ENCODE measurements at regions not wholly inside any gene's neighbourhood (a gene's known extent, or its start where the extent isn't known, plus 50 kb on each side); places are given as distances from the start of the nearest gene placed in this dataset.
"Not testable (repeated sequence)": the region's sequence is repeated elsewhere in the genome, so short reads cannot be mapped to it uniquely, and the experiment has no call there.

- DNase-seq: no peak
Observed at GRCh38 chr21:39079617-39080016, 103.6 kb downstream of the PSMG1 start.

GRCh38 chr21:39078322-39079065 is 104.8 kb downstream of the PSMG1 start:
- DNase-seq: no peak

GRCh38 chr21:39077876-39078275 is 105.4 kb downstream of the PSMG1 start:
- DNase-seq: no peak

- no peak for DNase-seq
Observed at GRCh38 chr21:39074508-39074907, 108.7 kb downstream of the PSMG1 start.

GRCh38 chr21:39073717-39074116 is 109.5 kb downstream of the PSMG1 start:
- no peak for DNase-seq

GRCh38 chr21:39073063-39073462 is 110.2 kb downstream of the PSMG1 start:
- no peak for DNase-seq

GRCh38 chr21:39072468-39072867 is 110.8 kb downstream of the PSMG1 start:
- no peak for DNase-seq

GRCh38 chr21:39071623-39072214 is 111.5 kb downstream of the PSMG1 start:
- DNase-seq: no peak

GRCh38 chr21:39069856-39070255 is 113.4 kb downstream of the PSMG1 start:
- DNase-seq: not testable (repeated sequence)

GRCh38 chr21:39066829-39067780 is 116.1 kb downstream of the PSMG1 start:
- DNase-seq: no peak

- DNase-seq: no peak
Observed at GRCh38 chr21:39065917-39066316, 117.3 kb downstream of the PSMG1 start.

GRCh38 chr21:39064325-39065012 is 118.8 kb downstream of the PSMG1 start:
- no peak for DNase-seq

GRCh38 chr21:39063517-39063916 is 119.7 kb downstream of the PSMG1 start:
- no peak for DNase-seq

- no peak for DNase-seq
Observed at GRCh38 chr21:39062196-39062595, 121.1 kb downstream of the PSMG1 start.

GRCh38 chr21:39061766-39062165 is 121.5 kb downstream of the PSMG1 start:
- no peak for DNase-seq

- DNase-seq: no peak
Observed at GRCh38 chr21:39060485-39061083, 122.7 kb downstream of the PSMG1 start.

- no peak for DNase-seq
Observed at GRCh38 chr21:39057121-39057520, 126.1 kb downstream of the PSMG1 start.

- DNase-seq: no peak
Observed at GRCh38 chr21:39056636-39057035, 126.6 kb downstream of the PSMG1 start.

- no peak for DNase-seq
Observed at GRCh38 chr21:39055167-39055767, 128.0 kb downstream of the PSMG1 start.

GRCh38 chr21:39054066-39054465 is 129.2 kb downstream of the PSMG1 start:
- DNase-seq: no peak

GRCh38 chr21:39053126-39053525 is 130.1 kb downstream of the PSMG1 start:
- no peak for DNase-seq

- DNase-seq: no peak
Observed at GRCh38 chr21:39052718-39053117, 130.5 kb downstream of the PSMG1 start.

Data from activated T-cell treated with anti-CD3 and anti-CD28 coated beads for 4 hours (primary cell).